Activated naive CD8-positive, alpha-beta T cell treated with anti-CD3 and anti-CD28 coated beads, Interleukin-2, amount 50 U/mL, for 16 hours (primary cell): ENCODE measurements at regions not wholly inside any gene's neighbourhood (a gene's known extent, or its start where the extent isn't known, plus 50 kb on each side); places are given as distances from the start of the nearest gene placed in this dataset.

Experiments used
- DNase-seq: peaks from one replicate; pipeline ENCODE4 v3.0.0-alpha.2; 2020; ENCODE audit warnings: low read depth, low spot score

DNA sequence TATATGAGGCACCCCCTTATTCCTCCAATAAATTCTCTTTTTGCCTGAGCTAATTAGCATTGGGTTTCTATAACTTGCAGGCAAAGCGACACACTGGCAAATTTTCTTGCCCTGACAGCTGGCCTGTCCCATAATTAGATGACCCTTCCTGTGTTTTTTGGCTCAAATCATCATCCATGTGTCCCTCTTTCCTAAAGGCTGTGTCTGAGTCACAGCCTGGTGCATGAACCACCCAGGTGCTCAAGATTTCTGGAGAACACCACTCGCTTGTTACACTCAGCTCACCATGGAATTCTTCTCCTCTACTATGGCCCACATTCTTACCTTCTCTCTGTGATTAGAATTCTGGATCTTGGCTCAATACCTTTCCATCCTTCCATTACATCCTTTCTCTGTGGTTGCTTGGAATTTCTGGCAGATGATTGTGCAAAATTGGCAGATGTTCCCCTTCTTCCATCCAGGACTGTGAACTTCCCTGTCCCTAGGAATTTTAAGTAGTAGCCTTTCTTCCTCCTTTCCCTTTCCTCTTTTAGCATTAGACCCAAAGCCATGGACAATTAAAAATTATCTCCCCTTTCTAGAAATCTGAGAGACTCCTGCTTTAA lies 116.0 kb upstream of the ANKRD1 start:
- no peak for DNase-seq

DNA sequence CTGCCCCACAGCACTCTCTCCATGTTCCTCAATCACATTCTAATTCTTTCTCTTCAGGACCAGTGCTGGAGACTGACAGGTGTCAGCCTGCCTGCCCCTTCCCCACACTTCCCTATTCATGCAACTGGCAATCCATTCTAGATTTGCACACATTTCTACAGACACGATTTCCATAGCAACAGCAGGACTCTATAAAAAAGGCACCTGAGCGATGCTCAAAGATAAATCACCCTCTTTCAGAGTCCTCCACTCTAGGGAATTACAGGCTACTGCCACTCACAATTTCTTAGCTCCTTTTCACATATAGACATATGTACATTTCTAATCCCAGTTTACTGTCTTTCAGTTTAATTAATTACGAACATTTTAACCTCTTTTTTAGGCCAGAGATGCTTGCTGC lies 118.1 kb upstream of the ANKRD1 start:
- DNase-seq, result no peak

DNA sequence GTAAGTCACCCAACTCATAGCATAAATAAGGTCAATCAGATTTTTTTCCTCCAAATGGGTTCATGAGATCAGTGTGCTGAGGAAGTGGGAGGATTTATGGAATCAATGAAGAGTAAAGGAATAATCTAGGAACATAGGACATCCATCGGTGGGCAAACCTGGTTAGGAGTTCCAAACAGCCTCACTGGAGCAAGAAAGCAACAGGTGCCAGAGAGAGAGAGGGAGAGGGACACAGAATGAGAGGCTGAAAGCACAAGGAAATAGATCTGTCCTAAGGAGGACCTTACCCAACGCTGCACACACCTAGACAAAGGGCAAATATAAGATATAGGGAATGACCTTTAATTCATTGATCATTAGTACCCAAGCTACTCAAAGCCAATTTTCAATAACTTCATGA lies 119.5 kb upstream of the ANKRD1 start:
- DNase-seq, result no peak

DNA sequence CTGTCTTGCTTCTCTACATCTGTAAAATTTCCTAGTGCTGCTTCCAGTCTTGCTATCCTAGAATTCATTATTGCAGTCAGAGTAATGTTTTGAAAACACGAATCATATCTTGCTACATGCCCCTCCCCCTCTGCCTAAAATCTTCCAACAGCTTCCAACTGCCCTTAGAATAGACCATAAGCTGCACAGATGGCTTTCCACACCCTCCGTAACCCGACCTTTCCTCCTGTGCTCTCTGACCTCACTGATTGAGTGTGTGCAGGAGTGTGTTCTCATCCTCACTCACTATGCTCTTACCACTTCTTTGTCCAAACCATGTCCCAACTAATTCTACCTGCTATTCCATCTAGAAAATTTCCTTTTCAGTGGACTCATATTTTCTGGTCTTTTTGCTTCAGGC lies 121.2 kb upstream of the ANKRD1 start:
- DNase-seq, result no peak

DNA sequence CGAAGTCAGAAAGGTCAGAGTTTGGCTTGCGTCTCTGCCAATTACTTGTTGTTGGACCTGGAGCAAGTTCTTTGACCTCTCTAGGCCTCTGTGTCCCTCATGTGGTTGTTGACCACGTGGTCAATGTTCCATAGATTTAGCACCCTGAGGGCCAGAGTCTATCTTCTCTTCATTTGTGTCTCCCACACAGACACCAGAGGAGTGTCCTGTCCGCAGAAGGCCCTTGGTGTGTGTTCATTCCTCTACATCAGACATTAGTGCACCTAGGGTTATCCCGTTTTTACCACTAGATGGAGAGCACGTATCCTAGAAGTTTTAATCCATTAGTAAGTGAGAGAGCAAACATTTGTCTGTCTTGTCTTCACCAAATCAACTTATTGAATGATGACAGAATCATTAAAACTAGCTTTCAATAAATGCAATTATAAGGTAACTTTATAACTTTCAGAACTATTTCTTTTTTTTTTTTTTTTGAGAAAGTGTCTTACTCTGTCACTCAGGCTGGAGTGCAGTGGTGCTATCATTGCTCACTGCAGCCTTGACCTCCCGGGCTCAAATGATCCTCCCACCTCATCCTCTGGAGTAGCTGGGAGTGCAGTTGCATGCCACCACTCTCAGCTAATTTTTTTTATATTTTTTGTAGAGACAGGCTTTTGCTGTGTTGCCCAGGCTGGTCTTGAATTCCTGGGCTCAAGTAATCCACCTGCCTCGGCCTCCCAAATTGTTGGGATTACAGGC lies 122.5 kb upstream of the ANKRD1 start:
- DNase-seq, result no peak

DNA sequence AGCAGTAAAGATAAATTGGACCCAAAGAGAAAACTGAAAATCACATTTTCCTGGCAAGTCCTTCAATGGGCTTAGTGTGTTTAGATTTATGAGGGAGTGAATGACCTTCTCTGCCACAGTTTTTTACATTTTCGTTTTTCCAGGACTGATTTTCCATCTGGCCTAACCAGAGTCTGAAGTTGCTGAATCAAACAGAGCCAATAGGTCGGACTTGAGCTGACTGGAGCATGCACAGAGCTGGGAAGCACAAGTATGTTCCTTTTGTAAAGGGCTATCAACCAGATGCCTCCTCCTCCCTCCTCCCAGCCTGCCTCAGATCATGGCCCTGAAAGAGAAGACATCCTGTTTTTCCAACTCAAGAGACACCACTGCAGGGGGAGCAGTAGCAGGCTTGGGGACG lies 126.0 kb upstream of the ANKRD1 start:
- DNase-seq, result no peak

DNA sequence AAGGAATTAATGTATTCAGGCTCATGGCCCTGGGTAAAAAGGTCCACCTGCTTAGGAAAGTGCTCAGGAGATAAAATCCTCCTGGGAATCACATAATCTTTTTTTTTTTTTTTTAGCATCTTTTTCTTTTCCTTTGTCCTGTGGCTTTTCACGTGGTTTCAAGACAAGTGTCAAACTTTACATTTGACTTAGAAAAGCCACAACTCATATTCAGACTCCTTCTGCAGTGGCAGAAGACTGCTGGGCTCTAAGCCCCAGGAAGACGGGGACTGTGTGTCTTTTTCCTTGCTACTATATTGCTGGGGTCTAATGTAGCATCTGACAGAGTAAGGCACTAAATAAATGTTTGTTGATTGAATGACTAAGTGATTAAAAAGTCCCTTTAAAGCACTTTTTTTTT lies 127.5 kb upstream of the ANKRD1 start:
- DNase-seq, result no peak

DNA sequence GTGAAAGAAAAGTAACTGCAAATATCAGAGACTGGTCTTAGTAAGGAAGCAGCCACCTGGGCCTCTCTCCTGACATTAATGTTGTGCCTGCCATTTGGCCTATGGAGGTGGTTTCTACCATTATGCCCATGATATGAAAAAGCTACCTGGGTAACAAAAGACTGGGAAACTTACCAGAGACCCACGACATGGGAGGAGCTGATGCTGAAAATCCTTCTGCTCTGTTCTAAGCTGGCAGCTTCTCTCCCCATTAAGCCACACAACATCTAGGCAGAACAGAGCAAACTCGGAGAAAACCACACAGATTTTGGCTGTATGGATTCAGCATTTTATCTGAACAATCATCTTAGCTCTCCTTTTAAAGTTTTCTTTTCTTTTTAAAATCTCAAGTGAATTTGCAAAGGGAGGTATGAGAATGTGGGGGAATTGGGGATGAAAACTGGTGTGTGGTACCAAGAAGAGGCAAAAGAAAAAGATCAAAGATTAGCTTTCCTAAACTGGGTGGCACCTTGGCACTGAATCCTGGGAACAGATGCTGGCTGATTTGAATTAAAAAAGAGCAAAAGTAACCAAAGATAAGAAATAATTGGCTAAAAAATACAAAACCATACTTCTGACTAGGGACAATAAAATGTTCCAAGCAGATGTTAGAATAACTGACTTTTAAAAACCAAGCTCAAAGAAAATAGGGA lies 128.6 kb upstream of the ANKRD1 start:
- no peak for DNase-seq

DNA sequence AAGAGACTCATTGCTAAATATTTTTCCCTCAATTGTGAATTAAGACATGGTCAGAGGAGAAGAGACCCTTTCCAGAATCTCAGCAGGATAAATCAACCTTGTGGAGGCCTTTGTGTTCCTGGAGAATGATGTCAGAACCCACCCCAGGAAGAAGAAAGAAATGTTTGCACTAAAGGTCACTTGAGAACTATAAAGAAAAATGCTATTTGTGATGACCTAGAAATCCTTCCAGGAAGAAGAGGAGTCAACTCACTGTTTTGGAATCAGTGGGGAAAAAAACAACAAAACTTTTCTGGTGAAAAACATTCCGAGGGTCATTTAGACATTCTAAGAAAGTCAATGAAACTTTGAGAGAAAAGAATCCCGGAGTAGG lies 129.1 kb upstream of the ANKRD1 start:
- no peak for DNase-seq

DNA sequence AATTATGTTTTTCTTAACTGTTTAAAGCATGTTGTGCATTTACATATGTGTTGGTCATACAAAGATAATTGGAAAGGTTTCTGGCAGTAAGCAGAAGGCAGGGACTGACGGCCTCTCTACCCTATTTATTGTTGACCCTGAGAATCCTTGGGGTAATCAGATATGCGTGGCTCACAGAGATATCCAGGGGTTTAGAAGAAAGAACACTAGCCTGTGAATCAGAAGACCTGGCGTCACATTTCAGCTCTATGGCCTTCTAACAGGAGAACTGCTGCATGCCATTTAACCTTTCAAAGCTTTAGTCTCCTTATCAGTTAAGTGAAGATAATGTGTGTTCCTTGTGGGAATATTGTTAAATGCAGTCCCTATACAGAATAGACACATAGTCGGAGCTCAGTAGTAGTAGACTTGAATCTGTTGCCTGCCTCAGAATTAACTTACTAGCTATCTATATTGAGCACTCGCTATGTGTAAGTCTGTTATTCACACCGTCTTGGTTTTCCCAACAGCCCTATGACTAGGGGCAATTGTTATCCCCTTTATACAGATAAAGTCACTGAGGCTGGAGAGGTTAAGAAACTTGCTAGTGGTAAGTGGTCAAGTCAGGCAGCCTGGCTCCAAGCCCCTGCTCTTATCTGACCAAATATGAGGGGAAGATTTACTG lies 129.6 kb upstream of the ANKRD1 start:
- no peak for DNase-seq

DNA sequence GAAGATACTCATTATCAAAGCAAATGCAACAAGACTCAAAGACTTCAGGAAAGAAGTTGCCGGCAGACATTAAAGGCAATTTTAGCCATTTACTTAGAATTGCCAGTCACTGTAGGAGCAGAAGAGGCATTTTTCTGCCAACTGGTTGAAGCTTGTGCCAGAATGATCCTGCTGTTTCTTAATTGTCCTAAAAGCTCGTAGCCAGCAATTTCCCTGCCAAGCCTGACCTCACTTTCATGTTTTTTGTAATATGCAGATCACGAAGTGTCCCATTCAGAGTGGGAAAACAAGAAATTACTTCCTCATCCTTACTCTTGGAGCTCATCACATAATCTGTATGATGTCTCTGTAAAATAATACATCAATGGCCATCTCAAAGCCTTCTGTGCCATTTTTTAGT lies 130.9 kb upstream of the ANKRD1 start:
- no peak for DNase-seq

DNA sequence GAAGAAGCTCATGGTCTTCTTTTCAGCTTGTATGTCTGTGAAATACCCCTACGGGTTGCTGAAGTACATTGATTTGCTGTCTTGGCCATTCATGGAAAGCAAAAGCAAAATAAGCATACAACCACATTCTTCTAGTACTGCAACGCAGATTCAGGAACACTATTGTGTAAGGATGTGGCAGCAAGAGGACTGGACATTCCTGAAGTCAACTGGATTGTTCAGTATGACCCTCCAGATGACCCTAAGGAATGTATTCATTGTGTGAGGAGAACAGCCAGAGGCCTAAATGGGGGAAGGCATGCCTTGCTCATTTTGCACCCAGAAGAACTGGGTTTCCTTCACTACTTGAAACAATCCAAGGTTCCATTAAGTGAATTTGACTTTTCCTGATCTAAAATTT lies 133.4 kb upstream of the ANKRD1 start:
- DNase-seq, result no peak

DNA sequence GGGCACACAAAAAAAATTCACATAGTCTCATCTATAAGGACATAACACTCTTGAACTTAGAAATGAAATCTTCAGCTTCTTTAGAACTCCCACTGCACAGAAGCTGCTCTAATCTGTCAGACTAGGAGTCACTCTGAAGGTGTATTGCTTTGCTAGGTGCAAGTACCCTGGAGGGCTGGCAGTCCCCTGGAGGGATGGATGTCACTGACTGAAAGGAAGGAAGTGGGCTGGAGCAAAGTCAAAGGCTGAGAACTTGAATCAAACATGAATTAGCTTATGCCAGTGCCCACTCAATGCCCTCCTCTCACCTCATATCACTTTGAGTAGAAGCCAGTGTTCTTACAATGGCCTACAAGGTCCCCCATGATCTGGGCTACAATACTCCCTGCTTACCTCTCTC lies 140.3 kb upstream of the ANKRD1 start:
- no peak for DNase-seq

DNA sequence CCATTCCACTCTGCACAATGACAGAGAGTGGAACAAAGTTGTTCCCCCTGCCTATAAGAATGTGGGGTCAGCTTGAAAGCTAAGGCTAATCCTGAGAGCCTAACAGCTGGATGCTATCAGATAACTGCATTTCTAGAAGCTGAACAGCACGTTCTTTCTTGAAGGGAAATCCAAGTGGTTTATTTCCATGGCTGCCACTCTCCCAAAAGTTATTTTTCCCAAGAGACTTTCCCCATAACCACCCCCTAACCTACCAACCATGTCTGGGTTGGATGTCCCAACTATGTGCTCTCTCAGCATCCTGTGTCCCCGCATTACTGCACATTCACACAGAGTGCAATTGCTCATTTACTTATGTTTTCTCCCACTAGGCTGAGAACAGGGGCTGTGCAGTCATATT lies 140.7 kb upstream of the ANKRD1 start:
- DNase-seq, result no peak

DNA sequence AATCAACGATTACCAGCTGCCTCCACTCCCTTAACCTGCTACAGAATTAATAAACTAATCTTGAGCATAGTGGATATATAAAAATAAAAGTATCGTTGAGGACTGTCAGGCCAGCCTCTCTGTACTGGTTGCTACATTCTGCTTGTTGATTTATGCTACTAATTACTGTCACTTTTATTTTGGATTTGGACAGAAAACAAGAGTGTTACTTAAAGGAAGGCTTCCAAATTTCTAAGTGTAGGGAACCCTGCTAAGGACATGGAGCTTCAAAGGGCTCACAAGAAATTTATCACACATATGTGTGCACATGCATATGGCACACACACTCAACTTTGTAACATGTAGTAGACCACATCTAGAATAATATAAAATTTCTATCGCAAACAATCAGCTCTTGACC lies 141.2 kb upstream of the ANKRD1 start:
- DNase-seq, result no peak

DNA sequence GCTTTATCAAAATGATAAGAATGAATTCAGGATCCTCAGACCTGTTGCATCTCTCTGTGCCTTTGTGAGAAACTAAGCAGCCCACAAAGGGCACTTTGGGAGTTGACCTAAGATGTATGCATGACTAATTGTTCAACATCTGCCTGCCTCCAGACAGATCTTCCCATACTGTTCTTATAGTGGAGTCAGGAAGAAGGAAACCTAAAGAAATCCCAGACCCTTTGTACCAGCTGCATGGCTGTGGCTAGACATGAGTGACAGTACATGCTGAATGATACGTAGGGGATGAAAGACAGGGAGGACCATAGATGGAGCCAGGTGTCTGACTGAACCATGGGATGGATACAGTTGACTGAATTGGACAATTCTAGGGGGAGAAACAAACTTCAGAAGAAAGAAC lies 148.7 kb upstream of the PCGF5 start:
- no peak for DNase-seq

DNA sequence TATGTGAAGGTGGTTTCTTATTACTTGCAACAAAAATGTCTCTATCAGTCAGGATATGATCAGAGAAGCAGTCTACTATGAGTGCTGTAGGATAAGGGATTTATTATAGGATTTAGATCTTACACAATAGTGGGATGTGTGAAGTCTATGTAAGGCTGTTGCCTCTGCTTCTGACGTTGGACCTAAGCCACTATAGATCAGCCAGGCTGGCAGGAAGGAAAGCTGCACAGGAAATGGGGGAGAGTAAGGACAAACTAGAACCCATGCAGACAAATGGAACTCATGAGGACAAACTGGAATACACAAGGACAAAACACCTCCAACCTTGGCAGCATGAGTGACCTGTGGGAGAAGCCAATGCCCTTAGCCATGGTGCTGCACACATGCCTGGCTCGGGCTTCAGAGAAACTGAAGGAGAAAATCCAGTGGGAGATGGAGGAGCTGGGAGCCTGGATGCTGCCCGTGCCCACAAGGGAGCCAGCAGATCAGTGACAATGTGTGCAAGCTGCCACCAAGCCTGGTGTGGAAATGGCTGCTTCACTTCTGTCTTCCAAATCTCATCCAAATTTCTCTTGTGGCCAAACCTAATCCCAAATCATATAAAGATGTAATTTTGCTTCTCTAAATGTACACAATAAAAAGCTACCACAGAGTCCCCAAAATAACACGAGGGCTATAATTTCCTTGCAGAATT lies 147.0 kb upstream of the PCGF5 start:
- no peak for DNase-seq

DNA sequence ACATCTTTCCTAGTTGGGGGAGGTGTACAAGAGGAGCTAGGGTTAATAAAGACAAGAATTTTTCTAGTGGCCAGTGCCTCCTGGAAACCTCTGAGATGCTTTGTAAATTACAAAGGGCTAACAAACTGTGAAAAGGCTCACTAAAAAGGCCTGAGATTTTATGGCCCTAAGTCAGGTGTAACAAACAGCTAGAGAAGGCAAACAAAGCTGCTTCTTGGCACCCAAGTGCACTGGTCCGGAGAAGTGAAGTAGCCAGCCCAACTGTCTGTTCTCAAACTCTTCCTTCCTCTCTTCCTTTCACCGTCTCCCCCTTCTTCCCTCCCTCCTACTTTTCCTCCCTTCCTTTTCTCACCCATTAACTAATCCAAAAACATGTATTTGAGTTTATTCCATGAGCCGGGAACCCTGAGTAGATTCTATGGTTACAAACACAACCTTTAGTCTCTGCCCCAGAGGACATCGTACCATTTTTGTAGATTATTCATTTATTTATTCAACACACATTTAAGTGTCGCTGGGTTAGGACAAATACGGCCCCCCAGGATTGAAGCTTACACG lies 143.4 kb upstream of the PCGF5 start:
- no peak for DNase-seq

DNA sequence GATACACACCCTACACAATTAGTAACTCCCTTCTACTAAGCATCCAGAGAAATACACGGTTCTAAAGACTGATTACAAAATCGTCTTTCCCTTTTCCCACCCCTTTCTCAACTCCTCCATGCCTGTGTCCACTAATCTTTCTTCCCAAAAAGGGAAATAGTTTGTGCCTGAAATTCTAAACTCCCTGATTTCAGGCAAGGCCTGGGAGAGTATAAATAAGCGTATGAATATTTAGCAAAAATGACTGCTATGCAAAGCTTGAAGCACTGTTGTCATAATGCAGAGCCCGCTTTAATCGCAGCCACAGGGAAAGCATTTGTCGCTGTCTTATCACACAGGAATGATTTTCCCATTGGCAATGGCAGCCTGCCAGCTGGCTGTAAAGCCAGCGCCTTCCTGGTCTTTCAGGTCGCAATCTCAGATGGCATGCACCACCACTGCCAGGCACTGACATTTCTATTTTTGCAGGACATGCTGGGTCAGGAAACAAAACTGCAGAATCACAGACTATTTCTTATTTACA lies 142.9 kb upstream of the PCGF5 start:
- DNase-seq, result no peak

DNA sequence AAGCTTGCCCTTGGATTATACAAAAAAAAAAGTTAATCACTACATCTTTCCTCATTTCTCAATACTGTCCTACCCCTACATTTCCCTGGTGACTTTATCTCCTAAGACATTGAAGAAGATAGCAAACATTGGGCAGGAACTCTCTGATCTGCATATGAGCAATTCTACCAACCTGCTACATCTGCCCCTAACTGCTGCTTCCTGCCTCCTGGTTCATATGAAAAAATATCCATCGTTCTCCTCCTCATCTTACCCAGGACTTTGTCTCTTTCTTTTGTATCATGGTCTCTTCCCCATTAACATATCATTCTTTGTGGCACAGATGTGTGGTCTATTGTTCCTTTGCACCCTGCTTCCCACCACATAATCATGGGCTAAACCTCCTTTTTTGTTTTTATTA lies 139.7 kb upstream of the PCGF5 start:
- no peak for DNase-seq

DNA sequence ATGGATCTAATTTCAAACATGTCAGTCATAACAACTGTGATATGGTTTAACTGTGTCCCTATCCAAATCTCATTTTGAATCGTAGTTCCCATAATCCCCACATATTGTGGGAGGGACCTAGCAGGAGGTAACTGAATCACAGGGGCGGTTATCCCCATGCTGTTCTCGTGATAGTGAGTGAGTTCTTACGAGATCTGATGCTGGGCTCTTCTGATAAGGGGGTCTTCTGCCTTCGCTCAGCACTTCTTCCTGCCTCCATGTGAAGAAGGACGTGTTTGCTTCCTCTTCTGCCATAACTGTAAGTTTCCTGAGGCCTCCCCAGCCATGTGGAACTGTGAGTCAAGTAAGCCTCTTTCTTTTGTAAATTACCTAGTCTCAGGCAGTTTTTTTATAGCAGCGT lies 138.0 kb upstream of the PCGF5 start:
- DNase-seq, result no peak
